GM21515 (cell line): ENCODE measurements at regions not wholly inside any gene's neighbourhood (a gene's known extent, or its start where the extent isn't known, plus 50 kb on each side); places are given as distances from the start of the nearest gene placed in this dataset.
"Not testable (repeated sequence)": the region's sequence is repeated elsewhere in the genome, so short reads cannot be mapped to it uniquely, and the experiment has no call there.

Experiments
- ATAC-seq: cut with Tn5 transposase; IDR thresholded peaks from one replicate; pipeline ENCODE4 v1.9.1; 2021; ENCODE audit not compliant: unreplicated experiment

GRCh38 chr6:99668036-99668705 is 61.5 kb downstream of the PRDM13 start:
- ATAC-seq = no peak

DNA sequence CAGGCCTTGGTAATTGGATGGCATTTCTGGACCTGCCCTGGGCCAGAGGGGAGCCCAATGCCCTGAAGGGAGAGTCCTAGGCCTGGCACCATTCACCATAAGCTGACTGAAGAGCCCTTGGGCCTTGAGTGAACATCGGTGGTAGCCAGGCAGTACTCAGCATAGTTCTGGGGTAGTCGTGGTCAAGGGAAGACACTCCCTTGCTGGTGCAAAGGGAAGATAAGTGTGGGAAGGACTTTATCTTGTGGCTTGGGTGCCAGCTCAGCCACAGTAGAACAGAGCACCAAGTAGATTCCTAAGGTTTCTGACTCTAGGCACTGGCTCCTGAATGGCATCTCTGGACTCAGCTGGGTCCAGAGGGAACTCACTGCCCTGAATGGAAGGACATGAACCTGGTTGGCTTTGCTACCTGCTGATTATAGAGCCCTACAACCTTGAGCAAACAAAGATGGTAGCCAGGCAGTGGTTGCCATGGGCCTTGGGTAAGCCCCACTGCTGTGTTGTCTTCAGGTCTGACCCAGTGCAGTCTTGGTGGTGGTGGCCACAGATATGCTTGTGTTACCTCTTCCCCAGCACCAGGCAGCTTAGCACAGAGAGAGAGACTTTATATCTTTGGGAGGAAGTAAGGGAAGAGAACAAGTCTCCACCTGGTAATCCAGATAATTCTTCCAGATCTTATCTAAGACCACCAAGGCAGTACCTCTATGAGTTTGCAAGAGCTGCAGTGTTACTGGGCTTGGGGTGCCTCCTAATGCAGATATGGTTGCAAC is 83.5 kb downstream of the PRDM13 start:
- ATAC-seq = no peak

- ATAC-seq = not testable (repeated sequence)
These were observed 95.7 kb downstream of the PRDM13 start for GRCh38 chr6:99702287-99702686.

GRCh38 chr6:99709062-99709461 is 102.4 kb downstream of the PRDM13 start:
- ATAC-seq = no peak

DNA sequence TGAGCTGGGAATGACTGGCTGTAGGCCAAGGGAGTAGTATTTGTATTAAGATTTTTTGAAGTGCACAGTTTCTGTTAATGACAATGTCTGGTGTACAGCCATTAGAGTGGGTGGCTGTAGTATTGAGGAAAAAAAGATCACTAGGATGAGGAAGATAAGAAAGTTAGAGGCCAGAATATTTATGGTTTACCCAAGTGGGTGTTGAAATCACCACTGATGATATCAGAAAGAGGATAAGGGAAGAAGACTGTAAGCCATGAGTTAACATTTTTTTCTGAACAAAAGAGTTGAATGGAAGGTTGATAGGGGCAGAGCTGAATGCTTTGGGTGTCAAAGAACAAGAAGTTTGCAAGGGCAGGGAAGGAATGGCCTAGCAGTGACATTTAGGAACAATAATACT is 104.7 kb downstream of the PRDM13 start:
- ATAC-seq = no peak

- ATAC-seq = no peak
These were observed 105.3 kb downstream of the PRDM13 start for GRCh38 chr6:99711925-99712324.

DNA sequence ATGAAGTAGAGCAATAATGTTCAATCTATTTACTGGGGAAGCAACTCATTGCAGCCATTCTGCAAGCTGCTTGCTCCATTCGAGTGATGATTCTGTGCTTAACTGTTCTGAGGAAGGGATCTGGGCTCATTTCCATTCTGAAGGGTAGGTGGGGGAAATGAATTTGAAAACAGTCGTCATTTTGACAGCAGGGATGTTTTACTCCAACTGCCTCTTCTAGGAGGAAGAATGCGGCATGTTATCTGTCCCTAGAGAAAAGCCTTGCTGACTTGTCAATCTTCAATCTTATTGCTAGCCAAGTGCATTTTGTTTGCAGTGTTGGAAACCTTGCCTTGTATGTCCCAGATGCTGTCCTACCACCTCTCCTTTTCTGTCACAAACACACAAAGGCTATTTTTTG is 105.9 kb downstream of the PRDM13 start:
- no peak for ATAC-seq

DNA sequence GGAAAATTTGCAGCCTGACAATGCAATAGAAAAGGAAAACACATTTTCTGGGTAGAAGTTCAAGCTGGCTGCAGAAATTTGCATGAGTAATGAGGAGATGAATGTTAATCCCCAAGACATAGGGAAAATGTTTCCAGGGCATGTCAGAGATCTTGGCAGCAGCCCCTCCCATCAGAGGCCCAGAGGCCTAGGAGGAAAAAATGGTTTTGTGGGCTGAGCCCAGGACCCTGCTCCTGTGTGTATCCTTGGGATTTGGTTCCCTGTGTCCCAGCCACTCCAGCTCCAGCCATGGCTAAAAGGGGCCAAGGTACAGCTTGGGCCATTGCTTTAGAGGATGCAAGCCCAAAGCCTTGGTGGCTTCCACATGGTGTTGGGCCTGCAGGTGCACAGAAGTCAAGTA is 115.4 kb downstream of the PRDM13 start:
- ATAC-seq = not testable (repeated sequence)

DNA sequence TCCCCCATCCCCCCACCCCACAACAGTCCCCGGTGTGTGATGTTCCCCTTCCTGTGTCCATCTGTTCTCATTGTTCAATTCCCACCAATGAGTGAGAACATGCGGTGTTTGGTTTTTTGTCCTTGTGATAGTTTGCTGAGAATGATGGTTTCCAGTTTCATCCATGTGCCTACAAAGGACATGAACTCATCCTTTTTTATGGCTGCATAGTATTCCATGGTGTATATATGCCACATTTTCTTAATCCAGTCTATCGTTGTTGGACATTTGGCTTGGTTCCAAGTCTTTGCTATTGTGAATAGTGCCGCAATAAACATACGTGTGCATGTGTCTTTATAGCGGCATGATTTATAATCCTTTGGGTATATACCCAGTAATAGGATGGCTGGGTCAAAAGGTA is 123.6 kb downstream of the PRDM13 start:
- ATAC-seq = not testable (repeated sequence)

- no peak for ATAC-seq
These were observed 129.7 kb downstream of the PRDM13 start for GRCh38 chr6:99736302-99736701.

GRCh38 chr6:99739526-99739925 is 132.9 kb downstream of the PRDM13 start:
- no peak for ATAC-seq

GRCh38 chr6:99741092-99741491 is 134.5 kb downstream of the PRDM13 start:
- ATAC-seq = no peak

DNA sequence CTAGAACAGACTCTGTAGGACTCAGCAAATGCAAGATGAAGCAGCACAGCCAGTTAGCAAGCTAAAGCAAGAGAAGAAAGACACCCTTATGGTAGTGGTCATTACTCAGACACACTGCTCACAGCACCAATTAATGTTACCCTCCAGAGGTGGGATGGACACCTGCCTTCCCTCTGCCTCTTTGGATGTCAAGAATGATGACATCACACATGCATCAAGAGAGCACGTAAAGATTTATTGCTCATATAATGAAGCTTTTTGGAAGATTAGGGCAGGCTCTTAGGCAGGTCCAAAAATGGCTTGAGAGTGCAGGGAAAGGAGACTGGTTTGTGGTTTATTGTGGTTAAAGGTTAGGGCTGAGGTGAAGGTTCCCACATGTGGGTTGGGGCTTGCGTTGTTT is 137.0 kb downstream of the PRDM13 start:
- no peak for ATAC-seq

DNA sequence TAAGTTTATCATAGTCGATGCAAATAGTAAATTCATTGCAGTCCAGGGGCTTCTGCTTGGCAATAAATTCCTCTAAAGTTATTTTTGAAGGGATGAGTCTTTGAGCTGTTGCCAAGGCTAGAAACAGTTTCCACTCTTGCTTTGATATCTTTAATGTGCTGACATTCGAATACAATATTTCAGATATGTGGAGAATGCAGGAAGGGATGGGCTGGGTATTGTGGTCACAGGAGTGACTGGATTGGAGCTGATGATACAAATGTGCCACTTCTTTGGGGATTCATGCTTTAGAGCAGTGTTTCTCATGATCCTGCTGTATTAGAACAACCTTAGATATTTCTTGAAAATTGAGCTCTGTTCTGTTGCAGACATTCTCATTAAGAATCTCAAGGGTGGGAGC is 139.0 kb downstream of the PRDM13 start:
- no peak for ATAC-seq

GRCh38 chr6:99746261-99746895 is 139.7 kb downstream of the PRDM13 start:
- peak; percentile 89 for ATAC-seq

DNA sequence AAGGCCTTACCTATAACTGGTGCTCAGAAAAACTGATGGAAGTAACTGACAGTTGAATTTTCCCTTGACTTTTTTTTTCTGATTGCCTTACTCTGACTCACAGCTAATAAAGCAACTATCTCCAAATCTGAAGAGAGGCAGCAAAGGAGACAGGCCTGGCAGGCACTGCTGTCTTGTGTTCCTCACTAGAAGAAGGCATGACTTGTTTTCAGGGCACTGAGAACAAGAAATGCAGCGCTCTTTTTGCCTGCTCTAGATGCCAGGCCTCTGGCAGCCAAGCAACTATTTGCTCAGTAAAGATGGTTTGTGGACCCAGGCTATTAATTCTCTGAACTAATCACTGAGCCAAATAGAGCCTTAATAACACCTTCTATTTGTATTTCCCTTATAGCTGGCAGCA is 155.1 kb downstream of the PRDM13 start:
- ATAC-seq = no peak

DNA sequence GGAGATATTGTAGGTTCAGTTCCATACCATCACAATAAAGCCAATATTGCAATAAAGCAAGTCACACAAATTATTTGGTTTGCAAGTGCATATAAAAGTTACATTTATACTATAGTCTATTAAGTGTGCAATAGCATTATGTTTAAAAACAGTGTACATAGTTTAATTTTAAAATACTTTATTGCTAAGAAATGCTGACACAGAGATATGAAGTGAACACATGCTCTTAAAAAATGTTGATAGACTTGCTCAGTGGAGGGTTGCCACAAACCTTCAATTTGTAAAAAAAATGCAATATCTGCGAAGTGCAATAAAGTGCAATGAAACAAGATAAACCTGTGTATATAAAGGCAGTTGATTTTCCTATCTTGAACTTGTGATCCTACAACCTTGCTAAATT is 161.5 kb downstream of the PRDM13 start:
- no peak for ATAC-seq

- ATAC-seq = no peak
These were observed 173.3 kb downstream of the PRDM13 start for GRCh38 chr6:99779631-99780555.

DNA sequence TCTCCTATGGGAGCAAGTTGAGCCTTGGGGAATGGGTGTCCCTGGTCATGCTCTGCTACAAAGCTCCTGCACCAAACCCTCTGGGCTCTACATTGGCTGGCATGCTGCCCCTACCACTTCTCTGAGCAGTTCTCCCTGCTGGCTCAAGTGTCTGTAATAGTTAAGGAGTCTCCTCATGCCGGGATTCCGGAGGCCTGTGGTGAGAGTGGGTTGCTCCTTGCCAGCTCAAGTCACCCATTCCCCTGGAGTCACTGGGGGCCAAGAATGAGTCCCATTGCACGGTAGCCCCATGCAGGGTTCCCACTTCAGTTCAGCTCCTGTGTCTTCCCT is 173.9 kb downstream of the PRDM13 start:
- ATAC-seq = no peak

DNA sequence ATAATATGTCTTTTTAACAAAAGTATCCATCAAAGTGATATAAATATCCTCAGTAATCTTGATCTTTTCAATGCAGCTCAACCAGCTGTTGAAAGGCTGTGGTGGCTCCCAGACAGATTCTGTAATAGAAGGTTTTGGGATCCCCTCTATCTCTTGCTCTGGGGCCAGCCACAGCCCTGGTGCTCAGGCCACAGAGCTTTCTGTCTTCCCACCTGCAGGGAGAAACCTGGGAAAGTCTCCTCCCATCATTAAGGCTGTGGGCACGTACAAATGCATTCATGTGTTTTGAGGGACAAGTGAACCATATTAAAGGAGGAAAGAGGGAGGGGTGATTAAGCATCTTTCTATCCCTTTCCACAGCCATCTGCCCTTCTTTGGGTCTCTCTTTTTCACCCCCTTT is 183.1 kb downstream of the PRDM13 start:
- no peak for ATAC-seq

DNA sequence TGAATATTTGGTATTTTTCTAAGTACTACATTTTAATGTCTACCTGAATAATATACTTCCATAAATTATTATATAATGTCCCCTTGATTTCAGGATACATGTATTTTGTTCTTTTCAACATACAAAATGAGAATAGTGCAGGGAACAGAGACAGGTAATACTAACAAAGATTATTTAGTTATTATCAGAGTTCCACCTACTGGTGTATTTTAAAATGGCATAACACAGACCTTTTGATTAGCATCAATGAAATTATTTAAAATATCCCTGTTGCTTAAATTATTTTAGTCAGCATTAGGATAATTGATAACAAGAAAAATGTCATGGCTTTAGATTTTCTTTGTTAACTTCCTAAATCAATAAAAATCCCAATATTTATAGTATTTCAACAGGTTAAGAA is 184.0 kb downstream of the PRDM13 start:
- no peak for ATAC-seq
